Coronary artery (tissue), 2 donors: ENCODE measurements at regions not wholly inside any gene's neighbourhood (a gene's known extent, or its start where the extent isn't known, plus 50 kb on each side); places are given as distances from the start of the nearest gene placed in this dataset.

Source experiments
- DNase-seq: peaks from one replicate; pipeline ENCODE4 v3.0.0-alpha.2; 2017; ENCODE audit warnings: low spot score
- H3K27ac ChIP-seq, 2 donors: fragments of 200-600 bp; sonication (generic); one replicate each; pipeline ENCODE4 v1.5.1; 2016 to 2019
- H3K4me3 ChIP-seq: fragments of 200-600 bp; sonication (generic); 2 replicates; pipeline ENCODE4 v1.5.1; 2016; ENCODE audit warnings: mild to moderate bottlenecking, moderate library complexity
- TF ChIP-seq, protein P1 (sequence below): fragments of 200-600 bp; sonication (generic); IDR thresholded peaks from one replicate; pipeline ENCODE4 v1.5.1; 2019; ENCODE audit warnings: antibody characterized with exemption

- TF ChIP-seq, protein P1, sequence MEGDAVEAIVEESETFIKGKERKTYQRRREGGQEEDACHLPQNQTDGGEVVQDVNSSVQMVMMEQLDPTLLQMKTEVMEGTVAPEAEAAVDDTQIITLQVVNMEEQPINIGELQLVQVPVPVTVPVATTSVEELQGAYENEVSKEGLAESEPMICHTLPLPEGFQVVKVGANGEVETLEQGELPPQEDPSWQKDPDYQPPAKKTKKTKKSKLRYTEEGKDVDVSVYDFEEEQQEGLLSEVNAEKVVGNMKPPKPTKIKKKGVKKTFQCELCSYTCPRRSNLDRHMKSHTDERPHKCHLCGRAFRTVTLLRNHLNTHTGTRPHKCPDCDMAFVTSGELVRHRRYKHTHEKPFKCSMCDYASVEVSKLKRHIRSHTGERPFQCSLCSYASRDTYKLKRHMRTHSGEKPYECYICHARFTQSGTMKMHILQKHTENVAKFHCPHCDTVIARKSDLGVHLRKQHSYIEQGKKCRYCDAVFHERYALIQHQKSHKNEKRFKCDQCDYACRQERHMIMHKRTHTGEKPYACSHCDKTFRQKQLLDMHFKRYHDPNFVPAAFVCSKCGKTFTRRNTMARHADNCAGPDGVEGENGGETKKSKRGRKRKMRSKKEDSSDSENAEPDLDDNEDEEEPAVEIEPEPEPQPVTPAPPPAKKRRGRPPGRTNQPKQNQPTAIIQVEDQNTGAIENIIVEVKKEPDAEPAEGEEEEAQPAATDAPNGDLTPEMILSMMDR: no peak
- Histone ChIP-seq H3K27ac (no peak overlapping the region), H3K4me3 (no peak overlapping the region)
- no peak for DNase-seq
These were observed 862.6 kb downstream of the USP25 start for GRCh38 chr21:16592381-16592780.

GRCh38 chr21:16594191-16594590, 864.4 kb downstream of the USP25 start:
- Histone ChIP-seq H3K4me3 (no peak overlapping the region), H3K27ac (no peak overlapping the region)
- DNase-seq: no peak
- TF ChIP-seq, protein P1: no peak

- Histone ChIP-seq H3K27ac (no peak overlapping the region), H3K4me3 (no peak overlapping the region)
- no peak for DNase-seq
- TF ChIP-seq, protein P1: no peak
These were observed 866.6 kb downstream of the USP25 start for GRCh38 chr21:16596369-16596768.

DNA sequence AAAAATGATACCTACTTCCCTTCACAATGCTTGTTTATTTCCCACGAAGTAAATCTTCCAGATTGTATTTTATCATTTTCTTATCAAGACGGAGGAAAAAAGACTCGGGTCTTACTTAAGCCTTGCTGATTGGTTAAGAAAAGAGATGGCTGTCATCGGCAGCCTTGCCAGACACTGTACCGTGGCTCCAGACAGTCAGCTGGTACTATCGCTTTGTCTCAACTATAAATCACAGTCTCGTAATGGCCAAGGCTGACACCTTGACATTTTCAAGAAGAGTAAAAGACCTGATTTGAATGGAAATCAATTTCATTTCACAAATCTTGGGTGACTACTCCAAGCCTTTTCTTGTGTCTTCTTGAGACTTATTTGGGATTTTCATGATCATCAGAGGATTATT, 868.0 kb downstream of the USP25 start:
- H3K4me3 ChIP-seq: no peak overlapping the region
- H3K27ac ChIP-seq: no peak overlapping the region
- no peak for DNase-seq
- TF ChIP-seq, protein P1: no peak

DNA sequence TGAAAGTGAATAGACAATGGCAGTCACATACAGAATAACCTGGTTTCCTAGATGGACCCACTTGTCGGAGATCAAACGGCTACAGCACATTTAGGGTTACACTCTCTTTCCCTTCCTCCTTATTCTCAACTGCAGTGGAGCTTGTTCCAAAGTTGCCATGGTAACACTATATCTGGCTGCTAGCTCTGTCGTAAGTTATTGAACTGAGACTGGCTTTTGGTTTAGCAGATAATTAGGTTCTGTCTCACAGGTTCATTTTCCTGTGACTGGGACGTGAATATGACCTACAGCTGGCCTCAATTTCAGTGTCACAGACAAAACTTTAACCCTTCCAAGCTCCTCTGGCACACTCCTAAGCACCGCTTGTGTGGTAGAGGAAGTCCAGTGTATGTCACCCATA, 875.8 kb downstream of the USP25 start:
- TF ChIP-seq, protein P1: no peak
- Histone ChIP-seq H3K27ac (no peak overlapping the region), H3K4me3 (no peak overlapping the region)
- DNase-seq: no peak

DNA sequence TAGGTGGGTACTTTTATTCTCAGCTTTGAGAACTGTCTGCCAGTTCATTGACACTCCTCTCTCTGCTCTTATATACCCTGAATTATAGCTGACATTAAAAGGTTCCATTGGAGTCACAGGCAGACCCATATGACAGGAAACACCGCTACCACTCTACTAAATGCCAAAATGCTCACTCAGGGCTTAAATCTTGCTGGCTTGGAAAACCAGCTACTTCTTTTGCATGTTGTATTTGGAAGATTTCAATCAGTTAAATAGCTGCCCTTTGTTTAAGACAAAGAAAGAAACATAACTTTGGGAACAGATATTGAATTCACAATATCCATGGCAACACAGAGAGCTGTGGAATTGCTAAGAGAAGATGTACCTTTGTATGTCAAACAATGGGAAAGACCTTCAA, 876.5 kb downstream of the USP25 start:
- no peak for DNase-seq
- Histone ChIP-seq H3K27ac (no peak overlapping the region), H3K4me3 (no peak overlapping the region)
- TF ChIP-seq, protein P1: no peak

GRCh38 chr21:16608209-16608830, 878.5 kb downstream of the USP25 start:
- Histone ChIP-seq H3K4me3 (no peak overlapping the region), H3K27ac (no peak overlapping the region)
- DNase-seq: no peak
- TF ChIP-seq, protein P1: no peak
